Activated naive CD8-positive, alpha-beta T cell treated with anti-CD3 and anti-CD28 coated beads for 36 hours (primary cell): ENCODE measurements at regions not wholly inside any gene's neighbourhood (a gene's known extent, or its start where the extent isn't known, plus 50 kb on each side); places are given as distances from the start of the nearest gene placed in this dataset.
"Not testable (repeated sequence)": the region's sequence is repeated elsewhere in the genome, so short reads cannot be mapped to it uniquely, and the experiment has no call there.

Experiments used
- DNase-seq: peaks from one replicate; pipeline ENCODE4 v3.0.0; 2021
- H3K27ac Mint-ChIP-seq: one replicate; pipeline ENCODE4 v1.8.0; 2022; ENCODE audit warnings: mild to moderate bottlenecking, moderate library complexity, mixed read lengths
- H3K27me3 Mint-ChIP-seq: one replicate; pipeline ENCODE4 v1.8.0; 2022; ENCODE audit warnings: mild to moderate bottlenecking, mixed read lengths
- H3K36me3 Mint-ChIP-seq: one replicate; pipeline ENCODE4 v1.8.0; 2021; ENCODE audit warnings: mild to moderate bottlenecking, mixed read lengths
- H3K4me1 Mint-ChIP-seq: one replicate; pipeline ENCODE4 v1.8.0; 2021; ENCODE audit warnings: mixed read lengths
- H3K4me3 Mint-ChIP-seq: one replicate; pipeline ENCODE4 v1.8.0; 2022; ENCODE audit warnings: mild to moderate bottlenecking, moderate library complexity, mixed read lengths
- H3K9me3 Mint-ChIP-seq: one replicate; pipeline ENCODE4 v1.8.0; 2022; ENCODE audit warnings: mixed read lengths

GRCh38 chr1:169043823-169044222 lies 62.7 kb upstream of the ATP1B1 start:
- Mint-ChIP-seq H3K9me3 (no peaks in the 10 kb centered on the region), H3K36me3 (peaks cover 10% of the 10 kb centered on the region), H3K4me1 (peaks cover 57% of the 10 kb centered on the region), H3K27ac (peak overlapping the region; percentile 62), H3K4me3 (no peak overlapping the region), H3K27me3 (no peaks in the 10 kb centered on the region)
- no peak for DNase-seq

- peaks cover 61% of the 10 kb centered on the region for H3K4me1 Mint-ChIP-seq
- H3K27ac Mint-ChIP-seq, result peak overlapping the region; percentile 62
- H3K4me3 Mint-ChIP-seq, result peak overlapping the region; percentile 0
- no peaks in the 10 kb centered on the region for H3K27me3 Mint-ChIP-seq
- DNase-seq, result peak; percentile 18
- no peaks in the 10 kb centered on the region for H3K9me3 Mint-ChIP-seq
- peaks cover 10% of the 10 kb centered on the region for H3K36me3 Mint-ChIP-seq
Measured at GRCh38 chr1:169044296-169044695, 62.2 kb upstream of the ATP1B1 start.

GRCh38 chr1:169044971-169045370 lies 61.5 kb upstream of the ATP1B1 start:
- peak overlapping the region; percentile 56 for H3K27ac Mint-ChIP-seq
- no peak overlapping the region for H3K4me3 Mint-ChIP-seq
- no peaks in the 10 kb centered on the region for H3K9me3 Mint-ChIP-seq
- H3K4me1 Mint-ChIP-seq, result peaks cover 68% of the 10 kb centered on the region
- no peak for DNase-seq
- peaks cover 10% of the 10 kb centered on the region for H3K36me3 Mint-ChIP-seq
- H3K27me3 Mint-ChIP-seq, result no peaks in the 10 kb centered on the region

GRCh38 chr1:169046671-169047070 lies 59.8 kb upstream of the ATP1B1 start:
- H3K4me3 Mint-ChIP-seq, result no peak overlapping the region
- H3K4me1 Mint-ChIP-seq, result peaks cover 68% of the 10 kb centered on the region

DNA sequence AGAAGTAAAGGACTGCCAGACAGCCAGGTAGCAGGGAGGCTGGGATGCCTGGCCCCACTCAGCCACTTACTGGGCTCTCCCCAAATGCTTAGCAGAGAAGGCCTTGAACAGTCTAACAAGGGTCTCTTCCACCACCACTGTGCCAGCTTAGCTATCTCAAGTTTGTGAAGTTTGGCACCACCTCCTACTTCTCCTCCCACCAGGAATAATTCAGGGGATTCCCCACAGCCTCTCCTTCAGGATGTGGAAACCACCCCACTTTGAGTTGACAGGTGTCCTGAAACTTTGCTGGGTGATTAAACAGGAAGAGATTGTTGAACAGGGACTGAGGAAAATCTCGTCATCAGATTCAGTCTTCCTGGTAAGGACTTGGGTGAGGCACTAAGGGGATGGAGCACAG lies 59.4 kb upstream of the ATP1B1 start:
- no peaks in the 10 kb centered on the region for H3K27me3 Mint-ChIP-seq
- peaks cover 7% of the 10 kb centered on the region for H3K36me3 Mint-ChIP-seq
- DNase-seq, result no peak
- no peaks in the 10 kb centered on the region for H3K9me3 Mint-ChIP-seq
- no peak overlapping the region for H3K4me3 Mint-ChIP-seq
- H3K27ac Mint-ChIP-seq, result no peak overlapping the region
- peaks cover 68% of the 10 kb centered on the region for H3K4me1 Mint-ChIP-seq

More at GRCh38 chr1:169046671-169047070, 59.8 kb upstream of the ATP1B1 start:
- DNase-seq, result no peak
- H3K27ac Mint-ChIP-seq, result no peak overlapping the region
- H3K27me3 Mint-ChIP-seq, result no peaks in the 10 kb centered on the region
- H3K9me3 Mint-ChIP-seq, result no peaks in the 10 kb centered on the region
- peaks cover 7% of the 10 kb centered on the region for H3K36me3 Mint-ChIP-seq

GRCh38 chr1:169048043-169048442 lies 58.4 kb upstream of the ATP1B1 start:
- Mint-ChIP-seq H3K4me3 (peak overlapping the region; percentile 27), H3K27me3 (no peaks in the 10 kb centered on the region), H3K36me3 (peaks cover 6% of the 10 kb centered on the region), H3K9me3 (no peaks in the 10 kb centered on the region), H3K27ac (peak overlapping the region; percentile 46), H3K4me1 (peaks cover 68% of the 10 kb centered on the region)
- no peak for DNase-seq

DNA sequence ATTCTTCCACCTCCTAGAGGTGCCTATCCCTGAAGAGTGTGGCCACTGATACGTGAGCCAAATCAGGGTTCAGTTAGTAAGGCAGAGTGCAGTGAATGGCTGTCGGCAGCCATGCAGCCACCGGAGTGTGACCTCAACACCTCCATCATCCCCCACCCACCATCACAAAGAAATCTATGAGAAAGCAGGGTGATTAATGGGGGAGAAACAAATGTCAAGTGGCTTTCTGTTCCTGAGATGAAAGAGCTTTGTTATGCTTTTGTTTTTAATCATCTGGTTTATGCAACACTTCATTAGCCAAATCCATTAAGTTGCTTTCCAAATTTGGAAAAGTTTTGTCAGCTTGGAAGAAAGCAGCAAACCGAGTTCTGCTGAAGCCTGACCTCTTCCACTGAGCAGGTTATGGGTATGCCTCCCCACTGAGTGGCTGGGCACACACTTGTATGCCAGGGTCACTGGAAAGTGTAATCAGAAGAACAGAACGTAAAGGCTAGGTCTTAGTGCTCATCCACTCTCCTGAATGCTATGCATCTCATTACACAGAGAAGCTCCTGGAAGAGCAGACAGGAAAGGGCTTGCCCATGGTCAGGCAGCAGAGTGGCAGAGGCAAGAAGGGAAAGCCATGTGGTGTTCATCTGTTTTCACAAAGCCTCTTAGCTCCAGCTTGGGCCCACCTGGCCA lies 57.1 kb upstream of the ATP1B1 start:
- peak overlapping the region; percentile 64 for H3K27ac Mint-ChIP-seq
- no peaks in the 10 kb centered on the region for H3K9me3 Mint-ChIP-seq
- H3K27me3 Mint-ChIP-seq, result no peaks in the 10 kb centered on the region
- DNase-seq, result peak; percentile 43
- H3K36me3 Mint-ChIP-seq, result peaks cover 2% of the 10 kb centered on the region
- H3K4me1 Mint-ChIP-seq, result peaks cover 55% of the 10 kb centered on the region
- H3K4me3 Mint-ChIP-seq, result no peak overlapping the region

DNA sequence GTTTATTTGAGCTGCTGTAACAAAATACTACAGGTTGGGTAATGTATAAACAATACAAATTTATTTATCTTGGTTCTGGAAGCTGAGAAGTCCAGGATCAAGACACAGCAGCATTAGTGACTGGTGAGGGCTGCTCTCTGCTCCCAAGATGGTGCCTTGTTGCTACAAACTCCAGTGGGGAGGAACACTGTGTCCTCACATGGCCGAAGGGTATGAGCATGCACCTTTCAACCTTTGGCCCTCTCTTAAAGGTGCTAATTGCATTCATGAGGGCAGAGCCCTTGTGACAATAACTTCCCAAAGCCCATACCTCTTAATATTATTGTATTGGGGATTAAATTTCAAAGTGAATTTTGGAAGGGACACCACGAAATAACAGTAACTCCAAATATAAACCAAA lies 55.3 kb upstream of the ATP1B1 start:
- no peak for DNase-seq
- H3K36me3 Mint-ChIP-seq, result no peaks in the 10 kb centered on the region
- no peak overlapping the region for H3K4me3 Mint-ChIP-seq
- peaks cover 41% of the 10 kb centered on the region for H3K4me1 Mint-ChIP-seq
- H3K27ac Mint-ChIP-seq, result no peak overlapping the region
- no peaks in the 10 kb centered on the region for H3K27me3 Mint-ChIP-seq
- no peaks in the 10 kb centered on the region for H3K9me3 Mint-ChIP-seq

GRCh38 chr1:169052171-169052570 lies 54.3 kb upstream of the ATP1B1 start:
- H3K36me3 Mint-ChIP-seq, H3K27ac Mint-ChIP-seq, DNase-seq, H3K4me3 Mint-ChIP-seq, H3K9me3 Mint-ChIP-seq, H3K27me3 Mint-ChIP-seq: not testable (repeated sequence)
- H3K4me1 Mint-ChIP-seq, result peaks cover 31% of the 10 kb centered on the region

GRCh38 chr1:169052727-169053126 lies 53.8 kb upstream of the ATP1B1 start:
- no peaks in the 10 kb centered on the region for H3K36me3 Mint-ChIP-seq
- H3K4me1 Mint-ChIP-seq, result peaks cover 26% of the 10 kb centered on the region
- H3K9me3 Mint-ChIP-seq, result no peaks in the 10 kb centered on the region
- no peaks in the 10 kb centered on the region for H3K27me3 Mint-ChIP-seq
- DNase-seq, result no peak
- H3K27ac Mint-ChIP-seq, result no peak overlapping the region
- no peak overlapping the region for H3K4me3 Mint-ChIP-seq

GRCh38 chr1:169053196-169053595 lies 53.3 kb upstream of the ATP1B1 start:
- Mint-ChIP-seq H3K9me3 (no peaks in the 10 kb centered on the region), H3K36me3 (no peaks in the 10 kb centered on the region), H3K4me1 (peaks cover 21% of the 10 kb centered on the region), H3K27ac (no peak overlapping the region), H3K4me3 (no peak overlapping the region), H3K27me3 (no peaks in the 10 kb centered on the region)
- no peak for DNase-seq
